ENCODE measurements at regions not wholly inside any gene's neighbourhood (a gene's known extent, or its start where the extent isn't known, plus 50 kb on each side); places are given as distances from the start of the nearest gene placed in this dataset.

DNA sequence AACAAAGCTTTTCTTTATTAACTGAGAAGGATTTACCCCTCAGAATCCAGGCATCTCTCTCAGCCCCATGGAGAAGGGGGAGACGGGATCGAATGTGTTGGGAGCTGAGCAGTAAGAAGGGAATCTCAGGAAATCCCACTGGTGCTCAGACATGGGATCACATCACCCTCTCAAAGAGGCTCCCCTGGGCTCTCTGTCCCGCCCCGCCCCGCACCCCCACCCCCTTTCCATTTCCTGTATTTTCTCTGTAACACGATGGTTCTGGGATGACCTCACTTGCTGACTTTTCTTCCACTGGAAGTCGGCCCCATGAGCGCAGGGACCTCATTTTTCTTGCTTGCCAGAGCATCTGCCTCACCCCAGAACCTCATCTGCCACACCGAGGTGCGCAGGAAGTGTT lies 96.7 kb upstream of the SLC22A11 start:
- TF ChIP-seq POLR2AphosphoS5 (IDR thresholded peaks at IDR 0.05; ENCODE audit: borderline replicate concordance, low read depth, low read length) = no peak
- no peak for TF ChIP-seq FOXP2 (optimal IDR thresholded peaks at IDR 0.05; ENCODE audit: control extremely low read depth, extremely low read length, insufficient read depth)

Data from SK-N-MC (cell line).